Osteoblast (primary cell): ENCODE measurements at regions not wholly inside any gene's neighbourhood (a gene's known extent, or its start where the extent isn't known, plus 50 kb on each side); places are given as distances from the start of the nearest gene placed in this dataset.

Experiments
- DNase-seq: peaks from one replicate; pipeline ENCODE4 v3.0.0; 2011; ENCODE audit warnings: low spot score, mixed read lengths; ENCODE audit not compliant: insufficient read length; ENCODE audit errors: missing footprints
- H2AFZ ChIP-seq: 2 replicates; pipeline ENCODE4 v1.6.0; 2011; ENCODE audit warnings: mild to moderate bottlenecking, low read length
- H3K27ac ChIP-seq: 2 replicates; pipeline ENCODE4 v1.5.1; 2011; ENCODE audit warnings: mild to moderate bottlenecking, low read depth, low read length, moderate library complexity
- H3K27me3 ChIP-seq: 2 replicates; pipeline ENCODE4 v1.6.0; 2012; ENCODE audit warnings: mild to moderate bottlenecking, control low read depth, inconsistent platforms, low read length, moderate library complexity; ENCODE audit not compliant: insufficient read depth
- H3K36me3 ChIP-seq: 2 replicates; pipeline ENCODE4 v1.5.1; 2011; ENCODE audit warnings: mild to moderate bottlenecking, low read length, control low read depth, moderate library complexity; ENCODE audit not compliant: insufficient read depth
- H3K4me1 ChIP-seq: 2 replicates; pipeline ENCODE4 v1.5.1; 2011; ENCODE audit warnings: mild to moderate bottlenecking, low read length, control low read depth, moderate library complexity; ENCODE audit not compliant: insufficient read depth
- H3K4me2 ChIP-seq: 2 replicates; pipeline ENCODE4 v1.6.0; 2011; ENCODE audit warnings: mild to moderate bottlenecking, low read length; ENCODE audit not compliant: insufficient read depth
- H3K4me3 ChIP-seq: fragments of 200-600 bp; sonication (generic); 3 replicates; pipeline ENCODE4 v1.5.1; 2012; ENCODE audit warnings: mild to moderate bottlenecking, low read length, inconsistent platforms; ENCODE audit not compliant: insufficient read depth
- H3K79me2 ChIP-seq: 2 replicates; pipeline ENCODE4 v1.6.0; 2012; ENCODE audit warnings: mild to moderate bottlenecking, low read length, control low read depth, inconsistent platforms; ENCODE audit not compliant: insufficient read depth
- H3K9me3 ChIP-seq: 2 replicates; pipeline ENCODE4 v1.5.1; 2011; ENCODE audit warnings: low read depth, low read length, control low read depth
- H4K20me1 ChIP-seq: 2 replicates; pipeline ENCODE4 v1.6.0; 2012; ENCODE audit warnings: mild to moderate bottlenecking, low read length, control low read depth; ENCODE audit not compliant: insufficient read depth
- TF ChIP-seq, protein P1 (sequence below): IDR thresholded peaks from 2 replicates; pipeline ENCODE4 v1.5.1; 2011; ENCODE audit warnings: mild to moderate bottlenecking, low read depth, low read length, moderate library complexity; ENCODE audit errors: extremely low read depth

DNA sequence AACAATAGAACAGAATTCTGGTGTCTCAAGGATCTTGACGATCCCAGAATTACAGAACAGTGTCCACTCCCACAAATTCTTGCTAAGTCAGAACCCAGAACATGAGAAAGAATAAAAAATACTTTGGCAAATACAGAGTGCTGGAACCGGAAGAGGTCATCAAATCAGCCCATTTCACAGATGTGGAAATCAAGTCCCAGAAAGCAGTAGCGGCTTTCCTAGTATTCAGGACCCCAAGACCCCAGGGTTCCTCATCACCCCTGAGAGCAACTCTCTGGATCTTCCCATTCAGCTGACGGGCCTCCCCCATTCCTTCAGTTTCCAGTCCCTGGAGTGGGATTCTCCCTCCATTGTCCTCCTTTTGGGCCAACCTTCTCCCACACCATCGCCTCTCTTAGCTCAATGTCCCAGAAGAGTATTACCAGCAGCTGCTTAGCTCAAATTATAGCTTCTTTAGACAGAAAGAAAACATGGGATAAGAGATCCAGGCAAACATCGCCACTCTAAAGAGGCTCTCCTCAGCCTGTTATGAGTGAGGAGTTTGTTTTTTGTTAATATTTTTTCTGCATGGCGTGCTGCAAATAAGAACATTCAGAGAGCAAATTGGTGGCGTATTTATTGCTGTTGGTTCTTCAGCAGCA is 268.3 kb downstream of the MN1 start:
- Histone ChIP-seq H4K20me1 (no peaks in the 10 kb centered on the region), H3K27ac (no peak overlapping the region), H3K4me1 (peaks cover 7% of the 10 kb centered on the region), H3K79me2 (no peaks in the 10 kb centered on the region), H3K4me2 (no peak overlapping the region), H3K9me3 (no peaks in the 10 kb centered on the region), H3K36me3 (no peaks in the 10 kb centered on the region), H3K27me3 (peaks cover 11% of the 10 kb centered on the region), H2AFZ (no peak overlapping the region), H3K4me3 (no peak overlapping the region)
- no peak for DNase-seq
- TF ChIP-seq, protein P1, sequence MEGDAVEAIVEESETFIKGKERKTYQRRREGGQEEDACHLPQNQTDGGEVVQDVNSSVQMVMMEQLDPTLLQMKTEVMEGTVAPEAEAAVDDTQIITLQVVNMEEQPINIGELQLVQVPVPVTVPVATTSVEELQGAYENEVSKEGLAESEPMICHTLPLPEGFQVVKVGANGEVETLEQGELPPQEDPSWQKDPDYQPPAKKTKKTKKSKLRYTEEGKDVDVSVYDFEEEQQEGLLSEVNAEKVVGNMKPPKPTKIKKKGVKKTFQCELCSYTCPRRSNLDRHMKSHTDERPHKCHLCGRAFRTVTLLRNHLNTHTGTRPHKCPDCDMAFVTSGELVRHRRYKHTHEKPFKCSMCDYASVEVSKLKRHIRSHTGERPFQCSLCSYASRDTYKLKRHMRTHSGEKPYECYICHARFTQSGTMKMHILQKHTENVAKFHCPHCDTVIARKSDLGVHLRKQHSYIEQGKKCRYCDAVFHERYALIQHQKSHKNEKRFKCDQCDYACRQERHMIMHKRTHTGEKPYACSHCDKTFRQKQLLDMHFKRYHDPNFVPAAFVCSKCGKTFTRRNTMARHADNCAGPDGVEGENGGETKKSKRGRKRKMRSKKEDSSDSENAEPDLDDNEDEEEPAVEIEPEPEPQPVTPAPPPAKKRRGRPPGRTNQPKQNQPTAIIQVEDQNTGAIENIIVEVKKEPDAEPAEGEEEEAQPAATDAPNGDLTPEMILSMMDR = no peak

- H3K4me1 ChIP-seq = peaks cover 7% of the 10 kb centered on the region
- no peak overlapping the region for H3K27ac ChIP-seq
- H2AFZ ChIP-seq = no peak overlapping the region
- peaks cover 11% of the 10 kb centered on the region for H3K27me3 ChIP-seq
- no peaks in the 10 kb centered on the region for H3K79me2 ChIP-seq
- H3K36me3 ChIP-seq = no peaks in the 10 kb centered on the region
- peak; percentile 84 for DNase-seq
- no peak overlapping the region for H3K4me2 ChIP-seq
- TF ChIP-seq, protein P1 = no peak
- H4K20me1 ChIP-seq = no peaks in the 10 kb centered on the region
- no peak overlapping the region for H3K4me3 ChIP-seq
- no peaks in the 10 kb centered on the region for H3K9me3 ChIP-seq
Observed at GRCh38 chr22:27534720-27535125, 266.8 kb downstream of the MN1 start.

DNA sequence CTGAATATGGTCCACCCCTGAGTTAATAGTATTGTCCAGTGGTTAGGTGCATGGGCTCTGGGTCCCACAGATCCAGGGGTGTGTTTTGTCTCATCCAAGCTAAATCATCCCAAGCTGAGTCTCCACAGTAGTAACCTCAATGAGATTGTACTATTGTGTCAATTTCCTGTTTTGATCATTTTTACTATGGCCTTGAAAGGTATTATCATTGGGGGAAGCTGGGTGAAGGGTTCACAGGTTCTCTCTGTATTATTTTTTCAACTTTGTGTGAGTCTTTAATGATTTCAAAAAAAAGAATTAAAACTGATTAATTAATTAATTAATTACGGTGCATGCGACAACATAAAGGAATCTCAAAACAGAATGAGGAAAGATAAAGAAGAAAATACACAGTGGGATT is 266.1 kb downstream of the MN1 start:
- Histone ChIP-seq H2AFZ (no peak overlapping the region), H3K4me3 (no peak overlapping the region), H3K9me3 (no peaks in the 10 kb centered on the region), H3K36me3 (no peaks in the 10 kb centered on the region), H3K4me2 (no peak overlapping the region), H4K20me1 (no peaks in the 10 kb centered on the region), H3K4me1 (peaks cover 7% of the 10 kb centered on the region), H3K27ac (no peak overlapping the region), H3K79me2 (no peaks in the 10 kb centered on the region), H3K27me3 (peaks cover 11% of the 10 kb centered on the region)
- no peak for DNase-seq
- TF ChIP-seq, protein P1 = no peak

- no peaks in the 10 kb centered on the region for H3K9me3 ChIP-seq
- H3K4me2 ChIP-seq = no peak overlapping the region
- peaks cover 11% of the 10 kb centered on the region for H3K27me3 ChIP-seq
- peaks cover 3% of the 10 kb centered on the region for H3K4me1 ChIP-seq
- no peak overlapping the region for H3K4me3 ChIP-seq
- TF ChIP-seq, protein P1 = no peak
- no peaks in the 10 kb centered on the region for H4K20me1 ChIP-seq
- no peak overlapping the region for H2AFZ ChIP-seq
- H3K27ac ChIP-seq = no peak overlapping the region
- DNase-seq = no peak
- no peaks in the 10 kb centered on the region for H3K36me3 ChIP-seq
- no peaks in the 10 kb centered on the region for H3K79me2 ChIP-seq
Observed at GRCh38 chr22:27537501-27537900, 264.1 kb downstream of the MN1 start.
